ENCODE measurements at regions not wholly inside any gene's neighbourhood (a gene's known extent, or its start where the extent isn't known, plus 50 kb on each side); places are given as distances from the start of the nearest gene placed in this dataset.

GRCh38 chr5:20562544-20562943 is 574.5 kb upstream of the CDH18 start:
- Mint-ChIP-seq H3K36me3 (no peaks in the 10 kb centered on the region), H3K4me3 (no peak overlapping the region), H3K27ac (no peak overlapping the region), H3K9me3 (no peaks in the 10 kb centered on the region), H3K27me3 (no peaks in the 10 kb centered on the region), H3K4me1 (no peaks in the 10 kb centered on the region)
- DNase-seq (no peak), ATAC-seq (ENCODE audit: low read depth in 2 of 2) (no peak)

GRCh38 chr5:20559845-20560244 is 571.8 kb upstream of the CDH18 start:
- ATAC-seq (ENCODE audit: low read depth in 2 of 2) (no peak), DNase-seq (no peak)
- Mint-ChIP-seq H3K27me3 (no peaks in the 10 kb centered on the region), H3K4me1 (no peaks in the 10 kb centered on the region), H3K27ac (no peak overlapping the region), H3K9me3 (peaks cover 0 to 3% (median 0%) of the 10 kb centered on the region in 7 donors), H3K36me3 (no peaks in the 10 kb centered on the region), H3K4me3 (no peak overlapping the region)

- Mint-ChIP-seq H3K4me1 (no peaks in the 10 kb centered on the region), H3K9me3 (peaks cover 0 to 3% (median 0%) of the 10 kb centered on the region in 7 donors)
These were observed 568.2 kb upstream of the CDH18 start for GRCh38 chr5:20556115-20556763.

GRCh38 chr5:20555034-20555433 is 567.0 kb upstream of the CDH18 start:
- Mint-ChIP-seq H3K27ac (no peak overlapping the region), H3K4me3 (no peak overlapping the region), H3K36me3 (no peaks in the 10 kb centered on the region), H3K4me1 (no peaks in the 10 kb centered on the region), H3K9me3 (peaks cover 0 to 3% (median 0%) of the 10 kb centered on the region in 7 donors), H3K27me3 (no peaks in the 10 kb centered on the region)
- no peak for ATAC-seq (ENCODE audit: low read depth in 2 of 2)
- no peak for DNase-seq

More at GRCh38 chr5:20556115-20556763, 568.2 kb upstream of the CDH18 start:
- Mint-ChIP-seq H3K36me3 (no peaks in the 10 kb centered on the region), H3K4me3 (no peak overlapping the region), H3K27ac (no peak overlapping the region), H3K27me3 (no peaks in the 10 kb centered on the region)
- no peak for DNase-seq
- no peak for ATAC-seq (ENCODE audit: low read depth in 2 of 2)

GRCh38 chr5:20554001-20554400 is 566.0 kb upstream of the CDH18 start:
- Mint-ChIP-seq H3K9me3 (peaks cover 0 to 4% (median 0%) of the 10 kb centered on the region in 7 donors), H3K36me3 (no peaks in the 10 kb centered on the region), H3K27ac (no peak overlapping the region), H3K4me3 (no peak overlapping the region), H3K27me3 (no peaks in the 10 kb centered on the region), H3K4me1 (no peaks in the 10 kb centered on the region)
- ATAC-seq (ENCODE audit: low read depth in 2 of 2) (no peak), DNase-seq (no peak)

GRCh38 chr5:20537911-20538703 is 550.1 kb upstream of the CDH18 start:
- Mint-ChIP-seq H3K36me3 (no peaks in the 10 kb centered on the region), H3K27ac (no peak overlapping the region), H3K27me3 (no peaks in the 10 kb centered on the region), H3K9me3 (peaks cover 0 to 7% (median 0%) of the 10 kb centered on the region in 7 donors), H3K4me1 (no peaks in the 10 kb centered on the region), H3K4me3 (no peak overlapping the region)
- DNase-seq (no peak), ATAC-seq (ENCODE audit: low read depth in 2 of 2) (no peak)

GRCh38 chr5:20536813-20537212 is 548.8 kb upstream of the CDH18 start:
- H3K27me3 Mint-ChIP-seq: no peaks in the 10 kb centered on the region
- no peak overlapping the region for H3K27ac Mint-ChIP-seq
- ATAC-seq (ENCODE audit: low read depth in 2 of 2) (no peak), DNase-seq (no peak)
- no peak overlapping the region for H3K4me3 Mint-ChIP-seq
- peaks cover 0 to 7% (median 0%) of the 10 kb centered on the region in 7 donors for H3K9me3 Mint-ChIP-seq
- H3K4me1 Mint-ChIP-seq: no peaks in the 10 kb centered on the region
- H3K36me3 Mint-ChIP-seq: no peaks in the 10 kb centered on the region

GRCh38 chr5:20536341-20536740 is 548.3 kb upstream of the CDH18 start:
- H3K27me3 Mint-ChIP-seq: no peaks in the 10 kb centered on the region
- no peak overlapping the region for H3K27ac Mint-ChIP-seq
- H3K36me3 Mint-ChIP-seq: no peaks in the 10 kb centered on the region
- H3K4me3 Mint-ChIP-seq: no peak overlapping the region
- no peaks in the 10 kb centered on the region for H3K4me1 Mint-ChIP-seq
- DNase-seq: no peak
- no peak for ATAC-seq (ENCODE audit: low read depth in 2 of 2)
- H3K9me3 Mint-ChIP-seq: peaks cover 0 to 7% (median 1%) of the 10 kb centered on the region in 7 donors

GRCh38 chr5:20528471-20528870 is 540.5 kb upstream of the CDH18 start:
- Mint-ChIP-seq H3K4me1 (no peaks in the 10 kb centered on the region), H3K9me3 (peaks cover 0 to 7% (median 5%) of the 10 kb centered on the region in 7 donors), H3K27ac (no peak overlapping the region), H3K27me3 (no peaks in the 10 kb centered on the region), H3K4me3 (no peak overlapping the region), H3K36me3 (no peaks in the 10 kb centered on the region)
- DNase-seq (no peak), ATAC-seq (ENCODE audit: low read depth in 2 of 2) (no peak)

- Mint-ChIP-seq H3K4me3 (no peak overlapping the region), H3K4me1 (no peaks in the 10 kb centered on the region), H3K36me3 (no peaks in the 10 kb centered on the region), H3K27ac (no peak overlapping the region), H3K9me3 (peaks cover 0 to 9% (median 5%) of the 10 kb centered on the region in 7 donors), H3K27me3 (no peaks in the 10 kb centered on the region)
- no peak for ATAC-seq (ENCODE audit: low read depth in 2 of 2)
- no peak for DNase-seq
These were observed 537.1 kb upstream of the CDH18 start for GRCh38 chr5:20524991-20525529.

GRCh38 chr5:20522905-20523482 is 535.0 kb upstream of the CDH18 start:
- Mint-ChIP-seq H3K9me3 (peaks cover 0 to 15% (median 7%) of the 10 kb centered on the region in 7 donors), H3K36me3 (no peaks in the 10 kb centered on the region), H3K27me3 (no peaks in the 10 kb centered on the region), H3K4me1 (no peaks in the 10 kb centered on the region), H3K27ac (no peak overlapping the region), H3K4me3 (no peak overlapping the region)
- ATAC-seq (ENCODE audit: low read depth in 2 of 2) (no peak), DNase-seq (no peak)

- Mint-ChIP-seq H3K9me3 (peaks cover 0 to 10% (median 3%) of the 10 kb centered on the region in 7 donors), H3K27me3 (no peaks in the 10 kb centered on the region), H3K4me1 (no peaks in the 10 kb centered on the region), H3K36me3 (no peaks in the 10 kb centered on the region), H3K27ac (no peak overlapping the region), H3K4me3 (no peak overlapping the region)
- no peak for ATAC-seq (ENCODE audit: low read depth in 2 of 2)
- DNase-seq: no peak
These were observed 527.6 kb upstream of the CDH18 start for GRCh38 chr5:20515606-20516005.

- Mint-ChIP-seq H3K27ac (no peak overlapping the region), H3K4me3 (no peak overlapping the region), H3K9me3 (peaks cover 0 to 10% (median 0%) of the 10 kb centered on the region in 7 donors), H3K4me1 (no peaks in the 10 kb centered on the region), H3K27me3 (no peaks in the 10 kb centered on the region), H3K36me3 (no peaks in the 10 kb centered on the region)
- no peak for DNase-seq
- ATAC-seq (ENCODE audit: low read depth in 2 of 2): no peak
These were observed 526.1 kb upstream of the CDH18 start for GRCh38 chr5:20514145-20514544.

GRCh38 chr5:20500546-20500945 is 512.5 kb upstream of the CDH18 start:
- peaks cover 0 to 5% (median 0%) of the 10 kb centered on the region in 7 donors for H3K9me3 Mint-ChIP-seq
- DNase-seq (no peak), ATAC-seq (ENCODE audit: low read depth in 2 of 2) (no peak)
- H3K36me3 Mint-ChIP-seq: no peaks in the 10 kb centered on the region
- no peak overlapping the region for H3K4me3 Mint-ChIP-seq
- H3K27me3 Mint-ChIP-seq: no peaks in the 10 kb centered on the region
- H3K4me1 Mint-ChIP-seq: no peaks in the 10 kb centered on the region
- no peak overlapping the region for H3K27ac Mint-ChIP-seq

All from naive B cell (primary cell).